ENCODE measurements at regions not wholly inside any gene's neighbourhood (a gene's known extent, or its start where the extent isn't known, plus 50 kb on each side); places are given as distances from the start of the nearest gene placed in this dataset.
"Not testable (repeated sequence)": the region's sequence is repeated elsewhere in the genome, so short reads cannot be mapped to it uniquely, and the experiment has no call there.

- no peak overlapping the region for H3K4me3 ChIP-seq (ENCODE audit: insufficient read depth, low read depth, low read length)
- DNase-seq: no peak
- no peaks in the 10 kb centered on the region for H3K27me3 ChIP-seq (ENCODE audit: control insufficient read depth, insufficient read depth, low read length)
- H3K36me3 ChIP-seq (replicated peaks; ENCODE audit: control insufficient read depth, insufficient read depth, low read length): no peaks in the 10 kb centered on the region
Measured at GRCh38 chr10:60485025-60485424, 95.3 kb upstream of the ANK3 start.

GRCh38 chr10:60480865-60481563 lies 91.3 kb upstream of the ANK3 start:
- Histone ChIP-seq H3K4me3 (ENCODE audit: insufficient read depth, low read depth, low read length) (no peak overlapping the region), H3K36me3 (replicated peaks; ENCODE audit: control insufficient read depth, insufficient read depth, low read length) (no peaks in the 10 kb centered on the region), H3K27me3 (ENCODE audit: control insufficient read depth, insufficient read depth, low read length) (no peaks in the 10 kb centered on the region)
- DNase-seq: no peak

- H3K27me3 ChIP-seq (ENCODE audit: control insufficient read depth, insufficient read depth, low read length): no peaks in the 10 kb centered on the region
Measured at GRCh38 chr10:60479305-60480020, 89.8 kb upstream of the ANK3 start.

GRCh38 chr10:60476451-60476850 lies 86.8 kb upstream of the ANK3 start:
- no peak for DNase-seq
- H3K36me3 ChIP-seq (replicated peaks; ENCODE audit: control insufficient read depth, insufficient read depth, low read length): no peaks in the 10 kb centered on the region
- no peaks in the 10 kb centered on the region for H3K27me3 ChIP-seq (ENCODE audit: control insufficient read depth, insufficient read depth, low read length)
- H3K4me3 ChIP-seq (ENCODE audit: insufficient read depth, low read depth, low read length): no peak overlapping the region

More at GRCh38 chr10:60479305-60480020, 89.8 kb upstream of the ANK3 start:
- Histone ChIP-seq H3K4me3 (ENCODE audit: insufficient read depth, low read depth, low read length) (no peak overlapping the region), H3K36me3 (replicated peaks; ENCODE audit: control insufficient read depth, insufficient read depth, low read length) (no peaks in the 10 kb centered on the region)
- no peak for DNase-seq

GRCh38 chr10:60473557-60473956 lies 83.9 kb upstream of the ANK3 start:
- no peak for DNase-seq
- Histone ChIP-seq H3K27me3 (ENCODE audit: control insufficient read depth, insufficient read depth, low read length) (no peaks in the 10 kb centered on the region), H3K4me3 (ENCODE audit: insufficient read depth, low read depth, low read length) (no peak overlapping the region), H3K36me3 (replicated peaks; ENCODE audit: control insufficient read depth, insufficient read depth, low read length) (no peaks in the 10 kb centered on the region)

GRCh38 chr10:60470091-60470490 lies 80.4 kb upstream of the ANK3 start:
- Histone ChIP-seq H3K4me3 (ENCODE audit: insufficient read depth, low read depth, low read length) (no peak overlapping the region), H3K36me3 (replicated peaks; ENCODE audit: control insufficient read depth, insufficient read depth, low read length) (no peaks in the 10 kb centered on the region), H3K27me3 (ENCODE audit: control insufficient read depth, insufficient read depth, low read length) (no peaks in the 10 kb centered on the region)
- no peak for DNase-seq

- DNase-seq; H3K27me3 ChIP-seq (ENCODE audit: control insufficient read depth, insufficient read depth, low read length); H3K4me3 ChIP-seq (ENCODE audit: insufficient read depth, low read depth, low read length); H3K36me3 ChIP-seq (replicated peaks; ENCODE audit: control insufficient read depth, insufficient read depth, low read length): not testable (repeated sequence)
Measured at GRCh38 chr10:60469147-60469546, 79.5 kb upstream of the ANK3 start.

- no peak for DNase-seq
Measured at GRCh38 chr10:60467202-60467546, 77.5 kb upstream of the ANK3 start.

GRCh38 chr10:60466267-60467201 lies 76.9 kb upstream of the ANK3 start:
- no peaks in the 10 kb centered on the region for H3K27me3 ChIP-seq (ENCODE audit: control insufficient read depth, insufficient read depth, low read length)
- DNase-seq: no peak
- no peaks in the 10 kb centered on the region for H3K36me3 ChIP-seq (replicated peaks; ENCODE audit: control insufficient read depth, insufficient read depth, low read length)
- H3K4me3 ChIP-seq (ENCODE audit: insufficient read depth, low read depth, low read length): no peak overlapping the region

More at GRCh38 chr10:60467202-60467546, 77.5 kb upstream of the ANK3 start:
- Histone ChIP-seq H3K4me3 (ENCODE audit: insufficient read depth, low read depth, low read length) (no peak overlapping the region), H3K27me3 (ENCODE audit: control insufficient read depth, insufficient read depth, low read length) (no peaks in the 10 kb centered on the region), H3K36me3 (replicated peaks; ENCODE audit: control insufficient read depth, insufficient read depth, low read length) (no peaks in the 10 kb centered on the region)

GRCh38 chr10:60465801-60466200 lies 76.1 kb upstream of the ANK3 start:
- Histone ChIP-seq H3K4me3 (ENCODE audit: insufficient read depth, low read depth, low read length) (no peak overlapping the region), H3K27me3 (ENCODE audit: control insufficient read depth, insufficient read depth, low read length) (no peaks in the 10 kb centered on the region), H3K36me3 (replicated peaks; ENCODE audit: control insufficient read depth, insufficient read depth, low read length) (no peaks in the 10 kb centered on the region)
- no peak for DNase-seq

- Histone ChIP-seq H3K36me3 (replicated peaks; ENCODE audit: control insufficient read depth, insufficient read depth, low read length) (no peaks in the 10 kb centered on the region), H3K4me3 (ENCODE audit: insufficient read depth, low read depth, low read length) (no peak overlapping the region), H3K27me3 (ENCODE audit: control insufficient read depth, insufficient read depth, low read length) (no peaks in the 10 kb centered on the region)
- no peak for DNase-seq
Measured at GRCh38 chr10:60464659-60465058, 75.0 kb upstream of the ANK3 start.

- H3K4me3 ChIP-seq (ENCODE audit: insufficient read depth, low read depth, low read length): no peak overlapping the region
- DNase-seq: no peak
- H3K27me3 ChIP-seq (ENCODE audit: control insufficient read depth, insufficient read depth, low read length): no peaks in the 10 kb centered on the region
- no peaks in the 10 kb centered on the region for H3K36me3 ChIP-seq (replicated peaks; ENCODE audit: control insufficient read depth, insufficient read depth, low read length)
Measured at GRCh38 chr10:60463746-60464145, 74.1 kb upstream of the ANK3 start.

GRCh38 chr10:60461688-60462087 lies 72.0 kb upstream of the ANK3 start:
- no peak for DNase-seq
- Histone ChIP-seq H3K27me3 (ENCODE audit: control insufficient read depth, insufficient read depth, low read length) (no peaks in the 10 kb centered on the region), H3K4me3 (ENCODE audit: insufficient read depth, low read depth, low read length) (no peak overlapping the region)

GRCh38 chr10:60459701-60460457 lies 70.2 kb upstream of the ANK3 start:
- H3K36me3 ChIP-seq (replicated peaks; ENCODE audit: control insufficient read depth, insufficient read depth, low read length): no peaks in the 10 kb centered on the region
- DNase-seq: no peak
- no peak overlapping the region for H3K4me3 ChIP-seq (ENCODE audit: insufficient read depth, low read depth, low read length)
- no peaks in the 10 kb centered on the region for H3K27me3 ChIP-seq (ENCODE audit: control insufficient read depth, insufficient read depth, low read length)

More at GRCh38 chr10:60461688-60462087, 72.0 kb upstream of the ANK3 start:
- H3K36me3 ChIP-seq (replicated peaks; ENCODE audit: control insufficient read depth, insufficient read depth, low read length): no peaks in the 10 kb centered on the region

Data from H7 (cell line).